GM18861 (cell line): ENCODE measurements at regions not wholly inside any gene's neighbourhood (a gene's known extent, or its start where the extent isn't known, plus 50 kb on each side); places are given as distances from the start of the nearest gene placed in this dataset.
"Not testable (repeated sequence)": the region's sequence is repeated elsewhere in the genome, so short reads cannot be mapped to it uniquely, and the experiment has no call there.

ENCODE experiments used
- ATAC-seq: cut with Tn5 transposase; IDR thresholded peaks from one replicate; pipeline ENCODE4 v1.9.1; 2021; ENCODE audit not compliant: unreplicated experiment

- no peak for ATAC-seq
These were observed 117.5 kb upstream of the HGF start for GRCh38 chr7:81887098-81888090.

GRCh38 chr7:81886211-81886764, 116.4 kb upstream of the HGF start:
- ATAC-seq: no peak

DNA sequence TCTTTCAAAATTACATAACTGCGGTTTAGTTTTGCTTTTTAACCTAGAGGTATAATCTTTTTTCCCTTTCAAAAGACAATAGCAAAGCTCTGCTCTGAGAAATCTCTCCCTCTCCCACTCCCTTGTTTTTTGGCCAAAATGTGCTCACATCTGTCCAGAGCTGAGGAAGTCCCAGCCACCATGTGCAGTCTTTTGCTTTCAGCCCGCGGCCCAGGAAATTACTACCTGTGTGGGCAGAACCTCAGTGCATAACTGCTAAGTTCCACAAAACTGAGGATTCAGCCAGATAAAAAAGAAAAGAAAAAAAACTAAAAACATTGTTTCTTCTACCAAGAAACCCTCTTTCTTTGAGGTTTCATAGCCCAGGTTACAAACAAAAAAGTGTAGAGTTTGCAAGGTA, 115.0 kb upstream of the HGF start:
- no peak for ATAC-seq

- ATAC-seq: no peak
These were observed 114.0 kb upstream of the HGF start for GRCh38 chr7:81883801-81884393.

- no peak for ATAC-seq
These were observed 112.2 kb upstream of the HGF start for GRCh38 chr7:81882086-81882485.

GRCh38 chr7:81877890-81878289, 108.0 kb upstream of the HGF start:
- ATAC-seq: no peak

DNA sequence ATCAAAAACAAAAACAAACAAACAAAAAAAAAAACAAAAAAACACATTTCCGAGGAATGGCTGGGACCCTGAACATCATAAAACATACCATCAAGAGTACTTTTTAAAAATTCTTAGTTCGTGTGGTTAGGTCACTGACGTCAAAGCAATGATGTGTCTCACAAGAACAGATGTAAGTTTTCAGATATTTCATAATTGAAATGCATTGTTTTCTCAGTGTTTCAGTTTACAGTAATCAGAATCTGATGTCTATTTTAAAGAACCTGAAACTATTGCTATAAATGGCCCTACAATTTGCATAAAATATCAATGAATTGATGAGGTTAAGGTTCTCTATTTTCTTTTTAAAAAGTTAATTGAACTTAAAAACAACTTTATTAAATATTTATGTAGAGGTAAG, 103.7 kb upstream of the HGF start:
- no peak for ATAC-seq

- no peak for ATAC-seq
These were observed 101.9 kb upstream of the HGF start for GRCh38 chr7:81871606-81872265.

GRCh38 chr7:81870608-81871007, 100.8 kb upstream of the HGF start:
- ATAC-seq: no peak

DNA sequence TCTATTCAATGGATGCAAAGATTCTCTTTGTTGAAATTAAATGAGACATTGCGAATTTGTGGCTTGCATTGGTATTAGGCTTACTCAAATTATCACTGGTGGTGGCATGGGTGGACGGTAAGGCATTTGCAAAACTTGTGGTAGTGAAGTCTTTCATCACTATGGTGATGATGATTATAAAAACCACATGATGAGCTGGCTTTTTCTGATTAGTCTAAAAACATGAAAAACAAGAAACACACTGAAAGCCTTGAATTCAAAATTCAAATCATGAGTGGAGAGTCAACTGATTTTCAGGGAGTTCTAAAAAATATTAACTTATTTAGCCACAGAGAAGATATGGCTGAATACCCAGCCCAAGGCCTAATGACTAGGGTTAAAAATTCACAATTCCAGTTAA, 99.8 kb upstream of the HGF start:
- ATAC-seq: no peak

DNA sequence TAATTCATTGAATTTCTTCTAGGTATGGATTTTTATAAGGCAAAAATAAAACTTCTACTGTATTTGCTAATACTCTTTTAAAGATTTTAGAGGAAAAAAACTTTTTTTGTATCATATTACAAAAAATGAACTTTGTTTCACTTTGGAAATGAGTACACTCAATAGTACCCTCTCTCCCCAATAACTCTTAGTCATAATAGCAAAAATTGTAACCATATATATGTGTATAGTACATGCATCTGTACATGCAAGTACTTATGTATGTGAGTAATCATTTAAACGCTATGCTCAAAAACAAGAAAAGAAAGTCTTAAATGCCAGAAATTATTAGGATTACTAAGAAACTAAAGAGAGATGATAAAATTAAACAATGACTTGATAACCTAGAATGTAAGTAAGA, 95.9 kb upstream of the HGF start:
- ATAC-seq: no peak

DNA sequence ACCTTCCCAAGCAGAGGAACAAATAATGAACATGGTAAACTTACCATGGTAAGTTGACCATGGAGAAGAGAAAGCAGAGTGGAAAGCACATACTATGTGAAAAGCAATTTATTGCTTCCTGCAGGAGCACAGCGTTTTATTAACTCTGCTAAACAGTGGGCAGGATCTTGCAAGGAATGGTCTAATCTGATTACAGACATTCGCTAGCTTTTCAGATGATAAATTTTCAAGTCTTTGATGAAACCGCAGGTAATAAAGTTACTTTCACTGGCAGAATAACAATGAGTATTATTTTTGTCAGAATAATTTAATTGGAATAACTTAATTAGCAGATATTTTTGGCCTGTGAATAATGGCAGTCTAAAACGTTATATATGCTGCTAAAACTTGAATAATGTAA, 89.6 kb upstream of the HGF start:
- no peak for ATAC-seq

DNA sequence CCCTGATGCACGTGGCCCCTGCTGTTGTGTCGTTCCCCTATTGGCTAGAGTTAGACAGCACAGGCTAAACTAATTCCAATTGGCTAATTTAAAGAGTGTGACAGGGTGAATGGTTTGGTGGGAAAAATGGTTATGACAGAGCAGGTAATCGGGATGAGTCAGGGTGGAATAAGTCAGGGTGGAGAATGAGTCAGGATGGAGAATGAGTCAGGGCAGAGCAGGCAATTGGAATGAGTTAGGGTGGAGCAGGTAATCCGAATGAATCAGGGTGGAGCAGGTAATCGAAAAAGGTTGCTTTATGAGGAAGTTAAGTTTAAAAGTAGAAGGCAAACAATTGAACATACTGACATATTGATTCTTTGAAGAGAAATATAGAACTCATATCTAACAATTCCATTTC, 89.0 kb upstream of the HGF start:
- not testable (repeated sequence) for ATAC-seq

DNA sequence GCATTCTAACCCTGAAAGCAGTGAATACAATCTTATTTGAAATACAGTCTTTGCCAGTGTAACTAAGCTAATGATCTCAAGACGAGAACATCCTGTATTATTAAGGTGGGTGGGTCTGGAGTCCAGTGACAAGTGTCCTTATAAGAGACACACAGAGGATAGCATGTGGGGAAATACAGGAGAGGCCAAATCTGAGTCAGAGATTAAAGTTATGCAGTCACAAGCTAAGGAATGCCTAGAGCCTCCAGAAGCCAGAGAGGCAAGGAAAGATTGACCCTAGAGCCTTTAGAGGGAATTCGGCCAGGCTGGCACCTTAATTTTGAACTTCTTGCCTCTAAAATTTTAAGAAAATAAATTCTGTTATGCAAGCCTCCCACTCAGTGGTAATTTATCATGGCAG, 87.5 kb upstream of the HGF start:
- ATAC-seq: no peak

GRCh38 chr7:81854518-81854917, 84.7 kb upstream of the HGF start:
- no peak for ATAC-seq

DNA sequence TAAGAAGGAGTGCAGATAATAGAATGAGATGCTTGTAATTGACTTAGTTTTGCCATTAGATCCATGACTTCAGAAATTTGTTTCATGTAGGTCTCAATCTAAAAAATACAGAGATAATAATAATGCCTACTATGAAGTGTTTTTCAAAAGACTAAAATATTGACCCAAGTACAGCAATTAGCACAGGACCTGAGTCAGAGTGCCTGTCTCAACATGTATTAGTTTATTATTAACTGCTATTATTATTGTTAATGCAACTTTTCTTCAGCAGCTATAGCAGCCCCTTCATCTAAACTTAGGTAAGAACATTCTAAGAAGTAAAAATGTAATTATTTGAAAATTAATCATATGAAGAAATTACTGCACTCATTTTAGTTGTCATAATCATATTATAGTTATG, 82.9 kb upstream of the HGF start:
- no peak for ATAC-seq

DNA sequence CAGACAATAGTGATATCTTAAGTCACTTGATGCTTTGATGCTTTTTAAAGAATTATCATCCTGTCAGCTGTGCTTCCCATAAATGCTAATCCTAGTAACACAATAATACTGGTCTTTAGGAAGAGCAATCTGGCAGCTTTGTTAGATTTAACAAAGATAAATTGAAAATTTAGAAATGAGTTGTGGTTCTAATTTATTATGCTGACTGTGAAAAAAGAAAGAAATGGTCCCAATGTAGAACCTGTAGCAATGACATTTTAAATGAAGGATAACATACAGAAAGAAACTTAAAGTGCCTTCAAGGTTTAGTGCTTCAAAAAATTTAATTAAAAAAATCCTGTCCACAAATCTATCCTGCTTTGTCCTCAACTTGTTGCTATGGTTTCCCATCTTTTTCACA, 81.6 kb upstream of the HGF start:
- ATAC-seq: no peak

DNA sequence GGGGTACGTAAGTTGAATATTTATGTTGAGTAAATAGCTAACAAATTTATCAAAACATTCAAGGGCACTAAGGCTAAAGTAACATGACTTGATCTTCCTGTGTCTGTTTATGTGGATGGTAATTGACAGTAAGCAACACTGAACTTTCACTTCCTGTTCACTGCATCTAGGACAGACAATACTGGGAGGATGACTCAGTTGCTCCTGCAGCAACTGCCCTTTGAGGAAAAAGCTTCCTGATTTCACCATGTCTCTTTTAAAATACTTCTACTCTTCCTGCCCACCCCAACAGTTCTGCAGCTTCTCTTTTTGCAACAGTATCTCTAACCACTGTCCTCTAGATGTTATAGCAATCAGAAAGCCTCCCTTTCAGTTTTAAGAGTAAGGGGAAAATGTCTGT, 76.6 kb upstream of the HGF start:
- peak; percentile 46 for ATAC-seq

- ATAC-seq: peak; percentile 62
These were observed 75.9 kb upstream of the HGF start for GRCh38 chr7:81845744-81846241.

- not testable (repeated sequence) for ATAC-seq
These were observed 73.8 kb upstream of the HGF start for GRCh38 chr7:81843657-81844056.

GRCh38 chr7:81842361-81842760, 72.5 kb upstream of the HGF start:
- ATAC-seq: no peak
